ENCODE measurements at regions not wholly inside any gene's neighbourhood (a gene's known extent, or its start where the extent isn't known, plus 50 kb on each side); places are given as distances from the start of the nearest gene placed in this dataset.

DNA sequence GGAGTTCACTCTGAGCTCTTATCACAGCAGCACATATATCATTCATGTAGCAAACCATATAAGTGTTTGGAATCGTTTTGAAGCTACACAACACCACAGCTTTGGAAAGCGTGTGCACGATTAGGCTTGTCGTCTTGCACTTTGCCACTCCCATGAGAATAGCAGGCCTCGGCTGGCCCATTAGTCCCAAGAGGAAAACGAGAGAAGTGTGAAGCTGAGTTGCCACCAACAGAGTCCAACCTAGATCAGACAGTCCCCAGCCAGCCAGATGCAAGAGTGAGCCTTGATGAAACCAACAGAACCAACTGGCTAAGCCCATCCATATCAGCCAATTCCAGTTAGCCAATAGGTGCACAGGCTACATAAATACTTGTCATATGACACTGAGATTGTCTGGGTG is 238.4 kb downstream of the C1orf94 start:
- no peak for DNase-seq

DNA sequence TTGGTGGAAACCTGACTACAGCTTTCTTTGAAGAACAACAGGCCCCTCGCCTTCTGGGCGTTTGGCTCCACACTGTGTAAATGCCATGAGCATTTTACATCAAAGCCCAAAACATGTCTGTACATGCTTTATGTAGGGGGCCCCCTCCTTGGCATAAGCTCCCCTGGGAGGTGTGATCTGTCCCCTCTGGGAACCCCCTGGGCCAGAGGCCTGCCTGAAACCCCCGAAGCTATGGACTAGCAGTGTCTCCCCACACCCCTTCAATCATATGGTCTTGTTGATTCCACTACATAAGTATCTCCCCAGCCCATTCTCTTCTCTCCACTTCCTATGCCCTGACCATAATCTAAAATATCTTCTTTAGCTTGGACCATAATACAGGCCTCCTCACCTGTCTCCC is 241.5 kb downstream of the C1orf94 start:
- DNase-seq, result no peak

DNA sequence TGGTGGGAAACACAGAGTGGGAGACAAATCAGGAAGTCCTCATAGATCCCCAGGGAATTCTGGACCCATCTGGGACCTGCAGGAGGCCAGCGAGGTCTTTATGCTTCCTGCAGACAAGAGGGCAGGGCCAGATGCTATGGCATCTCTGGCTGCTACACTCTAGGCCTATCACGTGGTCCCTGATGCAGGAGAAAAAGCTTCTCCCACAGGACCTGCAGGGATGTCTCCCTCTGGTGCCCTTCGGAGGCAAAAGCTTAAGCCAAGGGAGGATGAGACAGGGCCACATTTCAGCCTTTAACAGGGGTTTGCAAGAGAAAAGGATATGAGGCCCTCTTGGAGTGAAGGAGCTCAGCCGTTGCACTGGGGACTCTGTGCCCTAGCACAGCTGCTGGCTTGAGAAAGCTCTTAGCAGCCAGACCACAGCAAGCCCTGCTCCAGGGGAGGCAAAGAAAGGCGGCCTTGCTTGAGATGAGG is 243.0 kb downstream of the C1orf94 start:
- DNase-seq, result no peak

DNA sequence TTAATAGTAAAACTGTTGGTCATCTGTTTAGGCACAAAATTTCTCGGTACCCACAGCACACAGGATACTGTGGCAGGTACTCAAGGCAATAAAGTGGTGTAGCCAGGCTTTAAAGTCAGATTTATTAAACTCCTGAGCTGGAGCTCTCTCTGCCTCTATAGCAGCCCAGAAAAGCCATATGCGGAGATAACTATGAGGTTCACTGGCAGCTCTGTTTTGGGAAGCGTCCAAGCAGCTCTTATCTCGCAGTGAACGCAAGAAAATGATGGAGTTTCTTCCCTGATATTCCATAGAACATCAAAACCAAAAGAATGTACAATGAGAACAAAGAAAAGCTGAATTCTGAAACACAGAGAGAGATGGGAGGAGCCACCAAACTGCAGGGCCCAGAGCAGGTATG is 248.3 kb downstream of the C1orf94 start:
- DNase-seq, result no peak

DNA sequence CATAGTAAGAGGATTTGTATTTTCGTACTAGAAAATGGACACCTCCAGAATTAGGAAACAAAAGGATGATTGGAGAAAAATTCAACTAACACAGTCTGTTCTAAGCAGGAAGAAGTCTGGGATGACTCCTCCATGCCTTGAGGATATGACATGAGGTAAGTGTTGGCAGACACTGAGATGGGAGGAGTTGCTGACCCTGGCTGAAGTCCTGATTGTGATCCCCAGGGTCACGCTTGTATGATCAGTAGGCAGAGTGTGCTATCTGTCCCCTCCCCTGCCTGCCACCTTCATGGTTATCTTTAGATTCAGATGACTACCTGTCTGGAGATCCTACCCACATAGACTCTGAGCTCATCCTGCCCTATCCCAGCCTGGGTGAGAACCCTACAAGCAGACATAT is 249.1 kb downstream of the C1orf94 start:
- no peak for DNase-seq

DNA sequence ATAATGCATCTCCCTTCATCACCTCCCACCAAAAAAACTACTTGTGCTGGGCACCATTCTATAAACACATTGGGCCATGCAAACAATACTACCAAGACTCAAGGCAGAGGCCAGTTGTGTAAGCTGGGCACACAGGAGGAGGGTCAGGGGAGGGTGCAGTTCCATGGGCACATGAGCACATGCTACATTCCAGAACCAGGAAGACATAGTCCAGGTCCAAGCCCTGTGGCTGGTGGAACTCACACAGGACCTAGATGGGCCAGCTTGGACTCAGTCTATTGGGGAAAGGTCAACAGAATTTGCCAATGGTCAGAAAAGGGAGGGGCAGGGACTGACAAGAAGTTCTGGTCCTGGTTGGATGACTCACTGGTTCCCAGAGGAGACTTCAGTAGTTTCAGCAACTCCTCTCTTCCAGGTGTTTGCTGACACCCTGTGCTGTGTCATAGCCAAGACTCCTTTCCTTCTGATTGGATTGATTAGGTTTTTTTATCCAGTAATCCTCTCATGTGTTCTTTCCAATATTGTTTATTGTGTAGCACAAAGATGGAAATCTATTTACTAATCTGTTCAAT is 249.7 kb downstream of the C1orf94 start:
- no peak for DNase-seq

DNA sequence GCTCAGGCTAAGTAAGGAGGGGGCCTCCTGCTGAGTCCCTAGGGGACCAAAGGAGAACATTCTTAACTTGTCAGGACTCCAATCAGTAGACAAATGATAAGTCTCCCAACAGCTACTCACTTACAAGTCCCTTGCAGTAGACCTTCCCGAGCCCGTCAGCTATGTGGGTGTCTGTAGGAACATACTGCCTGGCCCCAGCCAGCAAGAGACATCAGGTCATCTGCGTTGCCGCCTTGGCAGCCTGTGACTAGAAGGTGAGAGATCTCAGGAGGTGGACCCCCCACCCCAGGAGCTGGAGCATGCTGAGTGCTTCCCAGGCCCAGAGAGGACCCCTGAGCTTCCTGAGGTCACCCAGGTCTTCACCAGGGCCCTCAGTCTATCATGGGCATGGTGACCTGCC is 250.5 kb downstream of the C1orf94 start:
- no peak for DNase-seq

DNA sequence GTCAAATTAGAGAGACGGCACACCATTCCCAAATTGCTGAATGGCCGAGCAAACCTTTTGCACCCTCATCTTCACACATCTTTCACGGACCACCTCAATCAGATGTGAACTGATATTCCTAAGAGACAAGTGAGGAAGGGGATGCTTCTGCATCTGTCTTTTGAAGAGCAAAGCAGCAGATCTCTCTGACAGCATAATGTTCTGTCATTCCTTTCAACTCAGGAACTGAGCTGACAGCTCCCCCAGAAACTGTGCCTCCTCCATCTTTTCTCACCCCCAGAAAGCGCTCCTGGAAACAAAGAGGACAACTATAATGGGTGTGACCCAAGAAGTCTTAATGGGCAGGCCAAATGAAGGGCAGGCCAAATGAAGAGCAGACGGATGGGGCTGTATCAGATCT is 256.4 kb downstream of the C1orf94 start:
- no peak for DNase-seq

DNA sequence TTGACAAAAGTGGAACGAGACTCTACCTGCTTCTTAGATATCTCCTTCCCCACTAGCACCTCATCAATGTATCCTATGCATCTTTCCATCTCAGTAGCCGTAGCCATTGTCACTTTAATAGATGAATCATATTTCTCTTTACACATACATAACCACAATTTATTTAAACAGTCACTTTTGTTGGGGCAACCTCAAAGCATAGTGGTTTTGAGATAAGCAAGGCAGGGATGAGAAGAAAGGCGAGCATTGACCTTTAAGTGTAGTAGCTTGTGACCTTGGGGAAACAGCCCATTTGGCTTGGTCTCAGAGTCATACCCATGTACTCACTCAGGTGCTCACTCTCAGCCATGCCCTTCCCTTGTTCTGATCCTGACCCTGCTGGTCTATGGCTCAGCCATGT is 260.1 kb downstream of the C1orf94 start:
- no peak for DNase-seq

DNA sequence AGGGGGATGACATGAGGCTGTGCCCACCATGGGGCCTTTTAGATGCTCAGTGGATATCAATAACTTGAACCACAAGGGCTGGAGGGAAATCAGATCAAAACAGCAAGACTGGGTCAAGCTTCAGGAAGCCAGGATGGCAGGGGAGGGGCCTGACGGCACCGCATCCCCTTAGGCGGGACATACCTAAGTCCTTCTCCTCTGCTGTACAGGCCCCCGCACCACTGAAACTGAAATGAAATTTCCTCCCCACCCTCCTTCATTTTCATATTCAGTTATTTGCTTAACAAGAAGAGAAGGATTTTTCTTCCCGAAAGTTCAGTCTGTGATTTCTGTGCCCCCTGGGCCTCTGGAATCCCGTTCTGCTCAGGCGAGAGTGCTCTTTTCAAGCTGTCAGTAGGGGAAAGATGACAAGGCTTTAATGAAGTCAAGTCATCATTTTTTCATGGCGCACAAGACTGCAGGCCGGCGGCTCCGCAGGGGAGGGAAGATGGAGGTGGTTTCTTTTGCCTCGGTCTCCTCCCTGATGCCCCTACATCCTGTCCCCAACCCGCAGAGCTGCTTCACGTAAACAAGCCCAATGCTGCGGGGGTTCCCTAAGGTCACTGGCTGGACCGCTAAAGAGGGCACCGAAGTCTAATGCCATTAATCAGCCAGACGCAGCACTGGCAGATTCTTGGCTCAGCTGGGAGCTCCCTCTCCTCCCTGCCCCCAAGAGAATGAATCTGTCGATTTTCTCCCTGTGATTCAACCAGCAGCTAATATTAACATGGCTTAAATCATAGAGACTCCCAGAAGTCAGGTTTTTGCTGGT is 264.8 kb downstream of the C1orf94 start:
- no peak for DNase-seq

DNA sequence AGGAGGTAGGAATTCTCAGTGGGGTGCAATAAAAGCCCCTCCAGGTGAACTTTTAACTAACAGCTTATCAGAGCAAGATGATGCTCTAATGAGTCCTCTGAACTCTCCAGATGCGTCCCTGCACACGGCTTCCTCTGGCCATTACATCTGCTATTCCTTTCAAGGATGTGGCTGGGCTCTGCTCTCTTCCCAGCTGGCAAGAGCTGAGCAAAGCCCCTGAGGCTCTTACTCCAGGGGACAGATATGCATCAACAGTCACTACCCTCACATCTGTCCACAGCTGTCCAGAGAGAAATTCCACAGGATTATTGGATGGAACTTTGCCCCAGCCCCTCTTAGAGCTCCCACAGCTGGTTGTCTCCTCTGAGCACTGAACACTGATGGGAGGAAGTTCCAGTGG is 267.8 kb downstream of the C1orf94 start:
- DNase-seq, result no peak

DNA sequence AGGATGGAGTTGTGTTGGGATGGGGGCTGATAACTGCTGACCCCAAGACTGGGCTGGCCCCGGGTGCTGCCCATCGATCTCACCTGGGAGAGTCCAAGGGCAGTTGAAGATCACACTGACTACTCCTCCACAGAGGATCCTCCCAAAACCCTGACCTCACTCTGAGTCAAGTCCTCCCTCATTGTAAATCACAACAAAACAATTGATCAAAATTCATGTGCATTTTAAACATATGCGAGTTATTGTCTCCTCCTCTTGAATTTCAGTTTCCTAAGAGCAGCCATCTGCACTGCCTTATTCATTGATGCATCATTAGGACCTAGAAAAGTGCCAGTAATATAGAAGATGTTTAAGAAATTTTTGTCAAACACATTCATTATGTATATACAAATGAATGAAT is 273.6 kb downstream of the C1orf94 start:
- no peak for DNase-seq

DNA sequence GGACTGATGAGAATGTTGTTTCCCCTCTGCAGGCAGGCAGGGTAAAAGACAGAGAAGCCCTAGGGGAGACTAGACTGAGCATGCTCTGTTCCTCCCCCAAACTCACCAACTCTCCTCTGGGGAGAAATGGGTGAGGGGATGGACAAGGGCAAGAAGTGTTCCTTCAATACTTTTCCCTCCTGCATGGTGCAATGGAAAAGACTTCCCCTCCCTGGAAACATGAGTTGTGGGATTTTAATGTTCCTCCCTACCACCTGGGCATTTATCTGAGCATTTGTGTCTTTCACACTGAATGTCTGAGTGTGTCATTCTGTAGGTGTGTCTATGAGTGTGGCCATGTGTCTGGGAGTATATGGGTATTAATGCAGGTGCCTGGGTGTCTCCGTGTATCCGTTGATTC is 275.7 kb downstream of the C1orf94 start:
- no peak for DNase-seq

DNA sequence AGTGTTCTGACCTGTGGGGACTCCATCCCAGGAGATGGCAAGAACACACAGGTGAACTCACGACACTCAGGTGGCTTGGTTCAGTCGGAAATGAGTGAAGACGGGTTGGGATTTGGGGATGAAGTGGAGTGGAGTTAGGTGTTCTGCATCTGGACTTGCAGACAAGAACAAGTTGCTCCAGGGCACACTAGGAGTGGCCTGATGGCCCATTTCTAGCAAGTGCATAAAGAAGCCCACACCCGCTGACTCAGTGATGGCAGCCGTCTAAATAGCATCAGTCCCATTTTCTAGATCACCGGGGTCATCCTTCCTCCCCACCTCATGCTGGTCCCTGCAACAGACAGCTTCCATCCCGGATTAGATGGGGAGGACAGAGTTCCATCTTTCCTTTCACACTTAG is 278.4 kb downstream of the C1orf94 start:
- no peak for DNase-seq

DNA sequence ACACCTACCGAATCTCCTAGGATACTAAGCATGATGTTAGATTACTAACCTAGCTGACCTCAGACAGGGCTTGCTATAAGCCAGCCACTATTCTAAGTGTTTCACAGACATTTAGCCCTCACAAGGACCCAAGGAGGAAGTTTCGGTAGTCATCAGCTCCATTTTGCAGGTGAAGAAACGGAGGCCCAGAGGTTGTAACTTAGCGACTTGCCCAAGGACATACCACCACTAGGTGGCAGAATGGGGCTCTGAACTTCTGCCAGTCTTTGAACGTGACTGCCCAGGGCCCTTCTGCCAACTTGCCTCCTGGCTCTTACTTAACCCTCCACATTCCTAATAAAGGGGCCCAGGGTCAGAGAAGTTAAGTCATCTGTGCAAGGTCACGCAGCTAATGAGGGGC is 283.5 kb downstream of the C1orf94 start:
- DNase-seq, result peak; percentile 20

DNA sequence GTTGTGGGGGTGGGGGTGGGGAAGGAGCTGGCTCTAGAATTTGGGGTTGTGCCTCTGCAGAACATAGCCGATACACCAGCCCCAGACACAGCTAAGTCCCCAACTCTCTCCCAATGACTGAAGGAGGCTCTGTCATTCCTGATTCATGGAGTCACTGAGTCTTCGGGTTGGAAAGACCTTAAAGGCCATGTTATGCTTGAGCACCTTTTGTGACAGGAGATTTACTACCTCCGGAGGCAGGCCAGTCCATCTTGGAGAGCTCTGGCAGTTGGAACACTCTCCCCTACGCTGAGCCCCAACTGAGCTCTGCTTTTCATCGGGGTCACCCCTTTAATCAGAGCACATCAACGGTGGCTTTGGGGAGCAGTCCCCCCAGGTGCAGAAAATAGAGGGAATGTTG is 284.4 kb upstream of the GJB5 start:
- DNase-seq, result no peak

DNA sequence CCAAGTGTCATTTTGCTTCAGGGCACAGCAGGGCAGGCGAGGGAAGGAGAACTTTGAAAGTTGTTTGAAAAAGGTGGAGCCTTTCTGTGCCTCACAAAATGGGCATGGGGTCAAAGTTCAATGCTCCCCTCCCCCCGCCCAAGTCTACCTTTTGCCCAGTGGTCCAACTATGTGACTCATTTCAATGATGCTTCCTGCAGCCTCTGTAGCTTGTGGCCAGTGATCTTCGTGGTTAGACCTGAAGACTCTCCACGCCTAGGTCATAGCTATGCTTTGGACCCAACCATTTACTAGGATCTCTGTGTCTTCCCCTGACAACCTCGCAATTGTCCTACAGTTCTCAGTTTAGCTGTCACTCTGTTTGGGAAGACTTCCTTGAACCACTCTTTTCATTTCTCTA is 280.3 kb upstream of the GJB5 start:
- no peak for DNase-seq

DNA sequence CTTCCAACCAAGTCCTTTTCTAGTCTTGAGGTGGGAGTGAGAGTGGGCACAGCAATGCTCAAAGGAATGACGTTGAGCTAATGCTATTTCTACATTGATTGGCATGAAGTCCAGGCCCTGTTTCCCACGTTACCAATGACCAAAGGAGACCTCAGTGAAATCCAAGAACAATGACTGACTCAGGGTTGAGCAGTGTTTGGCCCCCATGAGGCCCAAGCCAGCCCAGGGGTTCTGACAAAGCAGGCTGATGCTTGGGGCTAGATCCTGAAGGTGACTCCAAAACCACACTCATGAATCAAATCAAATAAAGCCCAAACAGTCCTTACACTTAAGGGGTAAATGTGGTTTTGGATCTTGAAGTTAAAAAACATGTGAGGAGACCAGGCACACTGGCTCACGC is 278.5 kb upstream of the GJB5 start:
- DNase-seq, result no peak

DNA sequence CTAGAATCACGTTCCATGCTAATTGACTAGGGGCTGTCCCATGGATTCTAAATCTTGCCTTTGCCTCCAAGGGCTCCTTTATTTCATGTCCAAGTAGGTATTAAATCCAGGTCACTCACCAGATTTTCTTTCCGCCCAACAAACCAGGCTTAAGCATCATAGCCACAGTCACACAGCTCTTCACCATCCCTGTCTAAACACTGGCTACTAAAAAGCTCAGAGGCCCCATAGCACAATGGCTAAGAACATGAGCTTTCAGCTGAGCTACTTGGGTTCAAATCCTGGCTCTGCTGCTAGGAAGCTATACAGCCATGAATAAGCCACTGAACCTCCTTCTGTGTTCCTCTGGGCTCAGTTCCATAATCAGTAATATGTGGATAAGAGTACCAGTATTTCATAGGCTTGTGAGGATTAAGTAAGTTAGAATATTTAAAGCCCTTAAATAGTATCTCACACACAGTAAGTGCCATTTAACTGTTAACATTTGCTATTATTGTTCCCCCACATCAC is 277.2 kb upstream of the GJB5 start:
- no peak for DNase-seq

DNA sequence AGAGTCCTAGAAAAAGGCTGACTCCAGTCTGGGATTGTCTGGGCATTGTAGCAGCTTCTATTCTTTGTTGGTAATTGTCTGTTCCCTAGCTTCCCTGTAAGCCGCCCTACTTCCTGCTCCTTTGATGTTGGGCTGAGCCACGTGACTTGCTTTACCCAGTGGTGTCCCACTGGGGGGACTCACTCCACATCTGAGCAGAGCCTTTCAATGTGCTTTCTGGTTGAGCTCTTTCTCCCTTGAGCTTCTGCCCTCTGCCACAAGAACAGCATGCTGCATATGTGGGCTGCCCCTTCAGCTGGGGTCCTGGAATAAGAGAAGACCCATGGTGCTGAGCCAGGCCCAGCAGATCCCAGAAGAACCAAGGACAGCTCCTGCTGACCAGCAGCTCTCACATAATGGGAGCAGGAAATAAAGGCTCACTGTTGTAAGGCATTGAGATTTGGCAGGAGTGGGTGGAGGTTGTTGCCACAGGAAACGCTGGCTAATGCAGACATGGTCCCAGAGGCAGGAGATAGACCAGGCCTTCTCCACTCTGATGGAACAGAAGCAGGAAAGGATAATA is 276.3 kb upstream of the GJB5 start:
- DNase-seq, result no peak

DNA sequence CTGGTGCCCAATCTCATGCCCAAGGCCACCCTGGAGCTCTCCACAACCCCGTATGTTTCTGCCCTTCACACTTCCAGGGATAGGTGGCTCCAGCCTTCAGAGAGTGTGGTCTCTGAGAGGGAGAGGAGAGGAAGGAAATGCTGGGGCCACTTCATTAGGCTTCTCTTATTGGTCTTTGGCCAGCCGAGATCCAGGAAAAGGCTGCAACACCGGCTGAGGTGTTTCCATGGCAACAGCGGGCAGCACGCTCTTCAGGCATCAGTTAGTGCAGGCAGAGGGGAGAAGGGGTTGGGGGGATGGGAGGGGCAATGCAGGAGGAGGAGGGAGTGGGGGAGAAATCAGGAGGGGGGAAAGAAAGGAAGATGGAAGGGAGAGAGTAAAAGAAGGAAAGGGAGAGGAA is 275.1 kb upstream of the GJB5 start:
- no peak for DNase-seq

DNA sequence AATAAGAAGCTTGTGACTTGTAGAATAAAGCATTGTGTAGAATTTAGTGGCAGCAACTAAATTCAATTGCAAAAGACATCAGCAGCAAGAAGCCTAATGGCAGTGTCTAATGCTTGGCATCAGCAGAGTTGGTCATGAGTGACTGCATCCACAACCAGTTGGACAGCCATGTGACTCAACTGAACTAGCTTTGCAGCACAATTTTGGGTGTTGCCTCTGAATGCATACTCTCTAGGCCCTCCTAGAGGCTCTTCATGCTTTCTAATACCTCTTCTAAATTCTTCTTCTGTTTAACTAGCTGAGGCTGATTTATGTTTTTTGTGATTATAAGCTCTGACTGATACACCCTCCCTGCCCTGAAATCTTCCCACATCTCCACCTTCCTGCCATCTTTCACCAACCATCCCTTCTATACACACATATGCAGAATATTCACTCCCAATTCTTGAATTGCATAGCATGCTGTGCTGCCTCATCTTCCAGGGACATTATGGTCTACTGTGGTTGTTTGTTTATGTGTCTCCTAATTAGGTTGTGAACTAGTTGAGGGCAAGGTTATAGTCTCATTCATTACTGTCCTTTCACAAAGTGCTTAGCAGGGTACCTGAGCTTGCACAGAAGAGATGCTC is 266.7 kb upstream of the GJB5 start:
- no peak for DNase-seq

DNA sequence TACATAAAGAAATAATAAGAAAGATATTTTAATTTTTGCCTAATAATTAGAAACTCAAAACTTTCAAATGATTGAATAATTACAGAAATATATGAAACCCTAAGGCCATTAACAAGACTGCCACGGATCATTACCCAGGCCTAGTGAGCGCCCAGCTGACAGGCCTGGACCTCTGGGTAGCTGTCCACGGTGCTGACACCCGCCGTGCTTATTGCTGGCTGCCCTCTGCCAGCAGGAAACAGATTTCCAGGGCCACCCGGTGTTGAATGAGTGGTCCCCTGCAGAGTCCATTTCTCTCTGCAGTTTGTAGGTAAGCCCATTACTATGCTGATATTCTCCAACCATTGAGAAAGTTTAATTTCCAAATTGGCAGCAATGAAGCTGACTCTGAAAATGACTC is 254.4 kb upstream of the GJB5 start:
- DNase-seq, result no peak

DNA sequence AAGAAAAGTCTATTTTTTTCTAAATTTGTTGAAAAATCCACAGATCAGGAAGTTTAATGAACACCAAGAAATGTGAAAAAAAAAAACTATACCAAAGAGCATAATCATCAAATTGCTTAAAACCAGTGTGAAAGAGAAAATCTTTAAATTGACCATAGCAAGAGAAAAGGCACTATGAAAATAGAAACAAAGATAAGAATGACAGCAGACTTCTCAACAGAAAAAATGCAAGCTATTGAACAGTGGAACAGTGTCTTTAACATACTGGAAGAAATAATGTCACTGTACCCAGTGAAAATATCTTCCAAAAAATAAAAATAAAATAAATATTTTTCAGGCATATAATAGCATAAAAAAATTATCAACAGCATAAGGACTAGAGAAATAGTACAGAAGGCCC is 243.0 kb upstream of the GJB5 start:
- no peak for DNase-seq
